GM11168 (cell line): ENCODE measurements at regions not wholly inside any gene's neighbourhood (a gene's known extent, or its start where the extent isn't known, plus 50 kb on each side); places are given as distances from the start of the nearest gene placed in this dataset.
"Not testable (repeated sequence)": the region's sequence is repeated elsewhere in the genome, so short reads cannot be mapped to it uniquely, and the experiment has no call there.

Experiments used
- in situ Hi-C: fragments of 300-500 bp; cut with MboI; formaldehyde crosslinking; loops from one replicate; pipeline ENCODE4 v1.12.0; 2022; ENCODE audit warnings: low sequenced_read_pairs; ENCODE audit not compliant: unreplicated experiment

DNA sequence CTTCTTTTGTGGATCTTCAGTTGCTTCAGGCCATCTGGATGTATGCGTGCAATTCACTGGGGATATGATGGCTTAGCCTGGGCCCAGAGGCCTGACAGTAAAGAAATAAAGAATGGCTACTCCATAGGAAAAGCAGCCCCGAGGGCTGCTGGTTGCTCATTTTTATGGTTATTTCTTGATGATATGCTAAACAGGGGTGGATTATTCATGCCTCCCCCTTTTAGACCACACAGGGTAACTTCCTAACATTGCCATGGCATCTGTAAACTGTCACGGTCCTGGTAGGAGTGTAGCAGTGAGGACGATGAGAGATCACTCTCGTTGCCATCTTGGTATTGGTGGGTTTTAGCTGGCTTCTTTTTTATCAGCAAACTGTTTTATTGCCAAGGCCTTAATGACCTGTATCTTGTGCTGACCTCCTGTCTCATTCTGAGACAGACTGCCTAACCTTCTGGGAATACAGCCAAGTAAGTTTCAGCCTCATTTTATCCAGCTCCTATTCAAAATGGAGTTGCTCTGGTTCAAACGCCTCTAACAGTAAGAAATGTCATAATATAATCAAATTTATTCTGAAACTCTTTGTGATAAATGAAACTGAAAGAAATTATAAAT is 60.5 kb downstream of the DSEL start:
- in situ Hi-C loops: no loop called here

GRCh38 chr18:67453901-67454300 is 62.6 kb downstream of the DSEL start:
- in situ Hi-C loops: no loop called here

- in situ Hi-C loops: no loop called here
Measured at GRCh38 chr18:67451960-67452359, 64.6 kb downstream of the DSEL start.

DNA sequence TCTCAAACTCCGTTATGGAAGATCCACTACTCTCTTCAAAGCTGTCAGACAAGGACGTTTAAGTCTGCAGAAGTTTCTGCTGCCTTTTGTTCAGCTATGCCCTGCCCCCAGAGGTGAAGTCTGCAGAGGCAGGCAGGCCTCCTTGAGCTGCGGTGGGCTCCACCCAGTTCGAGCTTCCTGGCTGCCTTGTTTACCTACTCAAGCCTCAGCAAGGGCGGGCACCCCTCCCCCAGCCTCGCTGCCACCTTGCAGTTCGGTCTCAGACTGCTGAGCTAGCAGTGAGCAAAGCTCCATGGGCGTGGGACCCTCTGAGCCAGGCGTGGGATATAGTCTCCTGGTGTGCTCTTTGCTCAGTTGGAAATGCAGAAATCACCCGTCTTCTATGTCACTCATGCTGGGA is 65.4 kb downstream of the DSEL start:
- in situ Hi-C loops: not testable (repeated sequence)

DNA sequence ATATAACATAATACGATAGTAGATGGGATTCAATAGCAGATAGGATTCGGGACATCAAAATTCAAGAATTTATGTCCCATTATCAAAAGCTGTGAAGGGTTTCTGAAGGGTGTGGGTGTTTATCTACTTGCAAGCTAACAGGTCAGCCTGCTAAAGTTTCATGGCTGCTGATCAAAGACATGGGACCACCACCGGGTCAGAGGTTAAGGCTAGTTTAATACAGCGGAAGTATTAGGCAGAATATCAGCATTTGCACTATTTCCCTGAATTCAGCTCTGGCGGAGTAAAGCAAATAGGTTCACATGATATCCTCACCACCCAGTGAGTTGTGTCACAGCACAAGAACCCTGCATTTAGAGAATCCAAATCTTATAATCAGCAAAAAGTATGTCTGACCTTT is 82.5 kb downstream of the DSEL start:
- in situ Hi-C loops: no loop called here

- in situ Hi-C loops: no loop called here
Measured at GRCh38 chr18:67432806-67433205, 83.7 kb downstream of the DSEL start.

GRCh38 chr18:67428805-67429204 is 87.7 kb downstream of the DSEL start:
- in situ Hi-C loops: no loop called here

DNA sequence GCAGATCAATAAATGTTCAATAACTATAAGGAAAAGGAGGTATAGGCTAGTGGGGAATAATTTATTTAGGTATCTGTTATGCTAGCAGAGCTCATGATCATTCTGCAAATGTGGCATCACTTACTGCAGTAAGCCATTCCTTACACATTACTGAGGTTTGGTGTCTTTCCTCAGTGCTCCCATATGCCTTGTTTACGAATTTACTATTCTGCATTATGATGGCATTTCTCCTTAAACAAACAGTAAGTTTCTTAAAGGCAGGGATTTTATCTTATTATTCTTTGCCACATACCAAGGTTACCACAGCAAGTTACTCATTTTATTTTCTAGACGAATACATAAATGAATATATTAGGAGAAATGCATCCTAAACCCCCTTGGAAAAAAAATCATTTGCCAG is 88.4 kb downstream of the DSEL start:
- in situ Hi-C loops: no loop called here

DNA sequence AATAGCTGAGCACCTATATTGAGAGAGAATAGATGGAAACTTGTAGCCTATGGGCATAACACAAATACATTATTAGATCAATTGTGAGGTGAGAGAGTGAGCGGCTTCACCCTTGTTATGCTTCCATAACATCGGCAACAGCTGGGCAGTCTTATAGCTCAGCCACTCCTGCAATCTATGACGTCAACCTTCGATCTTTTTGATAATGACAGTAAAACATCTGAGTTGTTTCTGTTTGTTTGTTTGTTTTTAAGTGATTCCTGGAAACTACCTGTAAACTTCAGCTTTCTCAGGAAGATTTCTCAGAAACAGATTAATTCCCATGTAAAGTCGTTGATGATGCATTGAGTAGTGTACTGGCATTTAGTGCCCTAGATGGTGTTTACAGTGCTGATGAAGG is 90.0 kb downstream of the DSEL start:
- in situ Hi-C loops: no loop called here

GRCh38 chr18:67425672-67426071 is 90.8 kb downstream of the DSEL start:
- in situ Hi-C loops: no loop called here

- in situ Hi-C loops: no loop called here
Measured at GRCh38 chr18:67421651-67422050, 94.9 kb downstream of the DSEL start.

GRCh38 chr18:67417864-67418523 is 98.5 kb downstream of the DSEL start:
- in situ Hi-C loops: no loop called here

DNA sequence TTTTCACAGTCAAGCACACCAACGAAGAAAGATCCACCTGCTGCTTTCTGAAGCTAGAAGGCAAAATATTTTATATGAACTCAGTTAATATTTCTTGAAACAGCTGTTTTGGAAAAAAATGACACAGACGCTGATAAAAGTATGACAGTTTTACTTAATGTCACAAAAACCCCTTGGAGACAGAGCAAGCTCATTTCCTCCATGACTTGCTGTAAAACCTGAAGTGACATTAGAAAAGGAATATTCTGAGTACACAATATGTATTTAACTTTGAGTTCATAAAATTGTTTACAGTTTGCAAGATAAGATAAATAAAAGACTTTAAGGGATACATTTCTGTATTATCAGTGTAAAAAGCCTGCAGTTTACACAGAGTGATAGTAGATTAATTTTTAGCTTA is 105.4 kb downstream of the DSEL start:
- in situ Hi-C loops: no loop called here

DNA sequence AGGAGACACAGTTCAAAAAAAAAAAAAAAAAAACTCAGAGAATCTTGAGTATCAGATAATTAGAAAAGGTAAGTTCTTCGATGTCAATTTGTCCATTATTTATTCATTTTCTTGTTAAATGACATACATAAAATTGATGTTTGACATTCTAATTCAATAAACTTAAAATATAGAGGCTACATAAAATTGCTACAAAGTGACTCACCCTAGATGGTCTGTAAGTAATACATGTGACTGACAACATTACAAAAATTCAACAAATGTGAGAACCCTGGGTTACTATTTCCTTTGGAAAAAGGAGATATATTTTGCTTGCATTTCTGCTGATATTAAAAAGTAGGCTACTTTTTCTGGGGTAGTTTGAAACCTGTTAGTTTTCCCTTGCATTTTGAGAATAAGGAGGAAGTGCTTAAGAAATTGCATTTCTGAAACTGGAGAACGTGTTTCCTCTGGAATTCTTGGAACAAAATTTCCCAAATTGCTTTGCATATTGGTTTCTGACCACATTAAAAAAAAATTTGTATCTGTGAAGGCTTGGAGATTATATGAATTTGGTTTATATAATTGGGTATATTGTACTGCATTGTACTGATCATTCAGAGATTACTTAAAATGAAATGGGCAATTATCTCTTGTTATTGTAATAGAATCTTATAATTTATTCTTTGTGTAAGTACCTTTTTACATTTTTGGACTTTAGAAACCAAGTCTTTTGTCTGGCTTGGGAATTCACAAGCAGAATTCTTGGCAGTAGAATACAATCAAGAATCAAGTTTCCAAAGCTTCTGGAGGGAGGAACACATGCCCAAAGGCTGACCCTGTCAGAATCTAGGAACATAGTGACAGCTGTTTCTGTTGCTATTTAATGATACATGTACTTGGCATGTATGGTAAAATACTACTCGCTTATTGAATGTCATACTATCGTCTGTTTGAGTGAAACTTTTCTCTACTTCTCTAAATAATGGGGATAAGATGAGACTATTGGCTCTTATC is 106.1 kb downstream of the DSEL start:
- in situ Hi-C loops: no loop called here

- in situ Hi-C loops: no loop called here
Measured at GRCh38 chr18:67408240-67408639, 108.3 kb downstream of the DSEL start.

DNA sequence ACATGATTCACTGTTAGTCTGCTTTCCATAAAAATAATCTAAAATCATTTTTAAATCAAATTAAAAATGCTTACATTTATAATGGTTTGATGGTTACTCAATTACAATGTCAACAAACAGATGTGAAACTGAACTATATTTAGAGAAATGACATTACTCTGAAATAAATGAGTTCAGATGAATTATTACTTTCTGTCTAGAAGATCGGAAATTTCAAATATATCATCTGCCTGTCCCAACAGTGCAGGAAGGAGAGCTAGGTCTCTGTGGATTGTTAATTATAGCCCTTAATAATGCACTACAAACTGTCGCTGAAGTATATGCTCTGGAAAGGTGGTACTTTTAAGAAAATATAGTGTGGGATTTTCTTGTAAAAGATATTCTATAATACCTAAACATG is 109.8 kb downstream of the DSEL start:
- in situ Hi-C loops: no loop called here

GRCh38 chr18:67402543-67402942 is 114.0 kb downstream of the DSEL start:
- in situ Hi-C loops: no loop called here

DNA sequence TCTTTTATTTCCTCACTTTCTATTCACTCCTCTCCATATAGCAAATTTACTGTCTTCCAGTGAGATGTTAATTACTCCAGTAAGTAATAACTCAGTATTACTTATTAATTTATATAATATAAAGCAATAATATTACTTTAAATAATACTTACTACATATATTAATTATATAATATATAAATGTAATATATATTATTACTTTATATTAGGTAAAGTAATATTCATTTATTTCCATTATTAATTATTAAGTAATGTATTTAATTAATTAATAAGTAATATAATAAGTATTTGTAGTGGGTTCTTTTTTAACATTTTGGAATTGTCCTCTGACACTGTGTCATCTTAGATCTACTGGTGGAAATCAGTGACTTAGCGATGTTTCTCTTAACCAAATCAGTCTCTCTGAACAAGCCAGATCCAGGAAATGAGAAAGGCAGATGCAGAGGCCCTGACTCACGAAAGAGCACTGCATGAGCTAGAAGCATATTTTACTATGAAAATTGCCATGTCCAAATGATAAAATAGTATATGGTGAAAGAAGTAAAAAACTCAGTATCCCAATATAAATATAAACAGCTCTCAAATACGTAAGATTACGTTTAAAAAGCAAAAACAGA is 115.9 kb downstream of the DSEL start:
- in situ Hi-C loops: no loop called here

GRCh38 chr18:67386032-67386431 is 130.5 kb downstream of the DSEL start:
- in situ Hi-C loops: no loop called here

DNA sequence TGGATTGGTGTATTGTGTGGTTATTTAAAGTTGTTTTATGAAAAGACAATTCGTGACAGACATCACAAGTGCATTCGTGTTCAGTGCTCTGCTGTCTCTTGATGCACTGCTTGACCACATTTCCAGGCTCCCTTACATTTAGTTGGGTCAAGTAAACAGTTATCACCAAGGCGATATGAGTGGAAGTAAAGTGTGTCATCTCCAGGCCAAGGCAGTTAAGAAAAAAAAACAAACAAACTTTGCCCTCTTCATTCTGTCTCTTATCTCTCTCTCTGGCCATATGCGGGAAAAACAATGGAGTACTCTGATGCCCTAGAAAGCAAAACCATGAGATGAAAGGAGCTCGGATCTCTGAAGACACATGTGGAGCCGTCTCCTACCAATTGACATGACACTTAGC is 131.1 kb downstream of the DSEL start:
- in situ Hi-C loops: no loop called here

- in situ Hi-C loops: not testable (repeated sequence)
Measured at GRCh38 chr18:67384057-67384456, 132.5 kb downstream of the DSEL start.
